ENCODE measurements at regions not wholly inside any gene's neighbourhood (a gene's known extent, or its start where the extent isn't known, plus 50 kb on each side); places are given as distances from the start of the nearest gene placed in this dataset.

DNA sequence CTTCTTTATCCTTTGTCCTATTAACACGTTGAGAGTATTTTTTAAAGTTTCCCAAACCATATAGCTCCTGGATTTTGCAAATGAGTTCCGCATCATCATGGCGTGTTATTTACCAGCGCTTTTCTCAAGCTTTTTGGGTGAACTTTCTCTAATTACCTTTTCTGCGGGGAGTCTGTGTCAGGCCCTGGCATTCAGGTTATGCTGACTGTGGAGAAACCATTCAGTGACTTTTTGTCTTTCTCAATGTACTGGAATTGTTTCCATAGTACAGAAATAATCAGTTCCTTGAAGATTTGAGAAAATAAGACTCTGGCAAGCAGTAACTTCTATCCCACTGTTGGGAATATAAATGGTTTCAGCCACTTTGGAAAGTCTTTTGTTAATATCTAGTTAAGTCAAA lies 115.3 kb downstream of the CDH26 start (continued):
- TF ChIP-seq, protein P1, sequence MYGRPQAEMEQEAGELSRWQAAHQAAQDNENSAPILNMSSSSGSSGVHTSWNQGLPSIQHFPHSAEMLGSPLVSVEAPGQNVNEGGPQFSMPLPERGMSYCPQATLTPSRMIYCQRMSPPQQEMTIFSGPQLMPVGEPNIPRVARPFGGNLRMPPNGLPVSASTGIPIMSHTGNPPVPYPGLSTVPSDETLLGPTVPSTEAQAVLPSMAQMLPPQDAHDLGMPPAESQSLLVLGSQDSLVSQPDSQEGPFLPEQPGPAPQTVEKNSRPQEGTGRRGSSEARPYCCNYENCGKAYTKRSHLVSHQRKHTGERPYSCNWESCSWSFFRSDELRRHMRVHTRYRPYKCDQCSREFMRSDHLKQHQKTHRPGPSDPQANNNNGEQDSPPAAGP (tag by site-specific recombination; IDR thresholded peaks at IDR 0.05): no peak
- TF ChIP-seq, protein P2, sequence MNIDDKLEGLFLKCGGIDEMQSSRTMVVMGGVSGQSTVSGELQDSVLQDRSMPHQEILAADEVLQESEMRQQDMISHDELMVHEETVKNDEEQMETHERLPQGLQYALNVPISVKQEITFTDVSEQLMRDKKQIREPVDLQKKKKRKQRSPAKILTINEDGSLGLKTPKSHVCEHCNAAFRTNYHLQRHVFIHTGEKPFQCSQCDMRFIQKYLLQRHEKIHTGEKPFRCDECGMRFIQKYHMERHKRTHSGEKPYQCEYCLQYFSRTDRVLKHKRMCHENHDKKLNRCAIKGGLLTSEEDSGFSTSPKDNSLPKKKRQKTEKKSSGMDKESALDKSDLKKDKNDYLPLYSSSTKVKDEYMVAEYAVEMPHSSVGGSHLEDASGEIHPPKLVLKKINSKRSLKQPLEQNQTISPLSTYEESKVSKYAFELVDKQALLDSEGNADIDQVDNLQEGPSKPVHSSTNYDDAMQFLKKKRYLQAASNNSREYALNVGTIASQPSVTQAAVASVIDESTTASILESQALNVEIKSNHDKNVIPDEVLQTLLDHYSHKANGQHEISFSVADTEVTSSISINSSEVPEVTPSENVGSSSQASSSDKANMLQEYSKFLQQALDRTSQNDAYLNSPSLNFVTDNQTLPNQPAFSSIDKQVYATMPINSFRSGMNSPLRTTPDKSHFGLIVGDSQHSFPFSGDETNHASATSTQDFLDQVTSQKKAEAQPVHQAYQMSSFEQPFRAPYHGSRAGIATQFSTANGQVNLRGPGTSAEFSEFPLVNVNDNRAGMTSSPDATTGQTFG (tag by site-specific recombination; IDR thresholded peaks at IDR 0.05; ENCODE audit: borderline replicate concordance): no peak
- no peak for TF ChIP-seq ZNF175 (tag by site-specific recombination; IDR thresholded peaks at IDR 0.05)
- TF ChIP-seq ZNF670 (tag by site-specific recombination; IDR thresholded peaks at IDR 0.05; ENCODE audit: low read depth): no peak

DNA sequence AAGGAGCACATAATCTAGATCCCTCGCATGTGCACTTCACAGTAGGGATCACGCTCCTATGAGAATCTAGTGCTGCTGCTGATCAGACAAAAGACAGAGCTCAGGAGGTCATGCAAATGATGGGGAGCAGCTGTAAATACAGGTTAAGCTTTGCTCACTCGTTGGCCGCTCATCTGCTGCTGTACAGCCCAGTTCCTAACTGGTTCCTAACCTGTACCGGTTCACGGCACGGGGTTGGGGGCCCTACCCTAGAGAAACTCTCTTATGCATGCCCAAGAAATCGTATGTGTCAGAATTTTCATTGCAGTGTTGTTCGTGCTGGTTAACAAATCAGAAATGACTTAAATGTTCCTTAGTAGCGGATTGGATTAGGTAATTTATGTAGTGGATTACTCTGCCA lies 116.1 kb downstream of the CDH26 start:
- no peak overlapping the region for H3K27ac ChIP-seq (ENCODE audit: extremely low read depth, low read depth, low read length)
- ChIA-PET POLR2A (no interaction called here), CTCF (interaction anchor here (1.2 kb wide), 1 partner anchor 136 kb away, joined by 3 read pairs; no protein-coding TSS in a partner anchor)
- H3K4me1 ChIP-seq (ENCODE audit: control insufficient read depth, insufficient read depth, low read length): no peaks in the 10 kb centered on the region
- H3K9me3 ChIP-seq (ENCODE audit: control insufficient read depth, insufficient read depth, low read depth, low read length): no peaks in the 10 kb centered on the region; the same call in 1 of the 2 replicates
- no peaks in the 10 kb centered on the region for H3K36me3 ChIP-seq (ENCODE audit: control insufficient read depth in 2 of 2, insufficient read depth in 1 of 2, low read length in 2 of 2)
- no peak for TF ChIP-seq ZBTB7A (tag by site-specific recombination; IDR thresholded peaks at IDR 0.05; ENCODE audit: low read depth)
- TF ChIP-seq ZNF184 (tag by site-specific recombination; IDR thresholded peaks at IDR 0.05): no peak
- TF ChIP-seq ZNF133 (tag by site-specific recombination; IDR thresholded peaks at IDR 0.05): no peak
- no peak for TF ChIP-seq ZSCAN16 (tag by site-specific recombination; IDR thresholded peaks at IDR 0.05)
- no peak for TF ChIP-seq GLIS1 (tag by site-specific recombination; IDR thresholded peaks at IDR 0.05)
- TF ChIP-seq YY2 (tag by site-specific recombination; IDR thresholded peaks at IDR 0.05): no peak
- no peak for TF ChIP-seq ZNF555 (tag by site-specific recombination; conservative IDR thresholded peaks at IDR 0.05)
- no peak for TF ChIP-seq ZNF768 (tag by site-specific recombination; IDR thresholded peaks at IDR 0.05)
- TF ChIP-seq ZFP3 (tag by site-specific recombination; IDR thresholded peaks at IDR 0.05; ENCODE audit: low read depth): no peak
- TF ChIP-seq ZNF324 (tag by site-specific recombination; IDR thresholded peaks at IDR 0.05): no peak
- TF ChIP-seq ZNF658 (tag by site-specific recombination; IDR thresholded peaks at IDR 0.05): no peak
- TF ChIP-seq, protein P1 (tag by site-specific recombination; IDR thresholded peaks at IDR 0.05): no peak
- no peak overlapping the region for H3K4me3 ChIP-seq (ENCODE audit: low read depth, low read length)

DNA sequence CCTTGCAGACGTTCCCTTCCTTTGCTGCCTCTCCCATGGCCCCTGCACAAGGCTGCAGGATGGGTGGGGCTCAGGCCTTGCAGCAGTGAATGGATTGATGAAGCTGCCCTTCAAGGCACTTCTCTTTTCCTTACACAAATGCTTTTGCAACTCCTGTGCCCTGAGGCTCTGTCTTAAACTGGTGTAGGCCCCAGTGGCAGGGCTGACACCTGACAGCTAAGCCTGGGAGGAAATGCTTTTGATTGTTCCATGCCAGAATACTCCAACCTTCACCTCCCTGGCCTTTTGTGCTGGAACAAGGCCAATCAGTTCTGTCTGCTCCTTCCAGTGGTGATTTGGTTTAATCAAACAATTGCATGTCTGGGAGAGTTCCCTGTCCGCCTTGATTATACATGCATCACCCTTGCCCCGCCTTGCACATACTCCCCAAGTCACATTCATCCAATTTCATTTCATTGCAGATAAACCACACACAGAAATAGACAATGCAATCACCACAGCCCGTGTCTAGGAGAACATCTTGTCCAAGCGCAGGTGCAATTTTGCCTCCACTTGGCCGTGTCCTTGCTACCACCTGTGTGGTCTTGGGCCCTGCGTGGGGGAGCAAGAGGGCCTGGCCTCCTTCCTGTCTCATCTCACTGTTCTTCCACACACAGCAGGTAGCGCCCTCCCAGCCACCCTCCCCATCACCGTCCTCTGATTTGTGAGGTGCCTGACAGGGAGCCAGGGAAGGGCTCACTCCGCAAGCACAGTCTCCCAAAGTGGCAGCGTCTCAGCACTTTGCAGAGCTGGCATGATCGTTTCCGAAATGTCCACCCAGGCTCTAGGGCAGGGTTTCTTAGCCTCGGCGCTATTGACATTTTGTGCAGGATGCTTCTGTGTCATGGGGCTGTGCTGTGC lies 120.4 kb downstream of the CDH26 start:
- Histone ChIP-seq H3K27ac (ENCODE audit: extremely low read depth, low read depth, low read length) (no peak overlapping the region), H3K4me1 (ENCODE audit: control insufficient read depth, insufficient read depth, low read length) (no peaks in the 10 kb centered on the region), H3K4me3 (ENCODE audit: low read depth, low read length) (no peak overlapping the region), H3K9me3 (ENCODE audit: control insufficient read depth, insufficient read depth, low read depth, low read length) (no peaks in the 10 kb centered on the region), H3K36me3 (ENCODE audit: control insufficient read depth in 2 of 2, insufficient read depth in 1 of 2, low read length in 2 of 2) (no peaks in the 10 kb centered on the region)
- POLR2A ChIA-PET: no interaction called here
- CTCF ChIA-PET: no interaction called here
- TF ChIP-seq, protein P3, sequence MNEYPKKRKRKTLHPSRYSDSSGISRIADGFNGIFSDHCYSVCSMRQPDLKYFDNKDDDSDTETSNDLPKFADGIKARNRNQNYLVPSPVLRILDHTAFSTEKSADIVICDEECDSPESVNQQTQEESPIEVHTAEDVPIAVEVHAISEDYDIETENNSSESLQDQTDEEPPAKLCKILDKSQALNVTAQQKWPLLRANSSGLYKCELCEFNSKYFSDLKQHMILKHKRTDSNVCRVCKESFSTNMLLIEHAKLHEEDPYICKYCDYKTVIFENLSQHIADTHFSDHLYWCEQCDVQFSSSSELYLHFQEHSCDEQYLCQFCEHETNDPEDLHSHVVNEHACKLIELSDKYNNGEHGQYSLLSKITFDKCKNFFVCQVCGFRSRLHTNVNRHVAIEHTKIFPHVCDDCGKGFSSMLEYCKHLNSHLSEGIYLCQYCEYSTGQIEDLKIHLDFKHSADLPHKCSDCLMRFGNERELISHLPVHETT (tag by site-specific recombination; IDR thresholded peaks at IDR 0.05): no peak
- TF ChIP-seq GLI4 (tag by site-specific recombination; IDR thresholded peaks at IDR 0.05) (no peak), ZNF664 (tag by site-specific recombination; IDR thresholded peaks at IDR 0.05) (no peak), ZSCAN16 (tag by site-specific recombination; IDR thresholded peaks at IDR 0.05) (no peak)
- TF ChIP-seq, protein P4, sequence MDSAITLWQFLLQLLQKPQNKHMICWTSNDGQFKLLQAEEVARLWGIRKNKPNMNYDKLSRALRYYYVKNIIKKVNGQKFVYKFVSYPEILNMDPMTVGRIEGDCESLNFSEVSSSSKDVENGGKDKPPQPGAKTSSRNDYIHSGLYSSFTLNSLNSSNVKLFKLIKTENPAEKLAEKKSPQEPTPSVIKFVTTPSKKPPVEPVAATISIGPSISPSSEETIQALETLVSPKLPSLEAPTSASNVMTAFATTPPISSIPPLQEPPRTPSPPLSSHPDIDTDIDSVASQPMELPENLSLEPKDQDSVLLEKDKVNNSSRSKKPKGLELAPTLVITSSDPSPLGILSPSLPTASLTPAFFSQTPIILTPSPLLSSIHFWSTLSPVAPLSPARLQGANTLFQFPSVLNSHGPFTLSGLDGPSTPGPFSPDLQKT (IDR thresholded peaks at IDR 0.05; ENCODE audit: borderline replicate concordance, low read depth, low read length): no peak
- TF ChIP-seq, protein P5, sequence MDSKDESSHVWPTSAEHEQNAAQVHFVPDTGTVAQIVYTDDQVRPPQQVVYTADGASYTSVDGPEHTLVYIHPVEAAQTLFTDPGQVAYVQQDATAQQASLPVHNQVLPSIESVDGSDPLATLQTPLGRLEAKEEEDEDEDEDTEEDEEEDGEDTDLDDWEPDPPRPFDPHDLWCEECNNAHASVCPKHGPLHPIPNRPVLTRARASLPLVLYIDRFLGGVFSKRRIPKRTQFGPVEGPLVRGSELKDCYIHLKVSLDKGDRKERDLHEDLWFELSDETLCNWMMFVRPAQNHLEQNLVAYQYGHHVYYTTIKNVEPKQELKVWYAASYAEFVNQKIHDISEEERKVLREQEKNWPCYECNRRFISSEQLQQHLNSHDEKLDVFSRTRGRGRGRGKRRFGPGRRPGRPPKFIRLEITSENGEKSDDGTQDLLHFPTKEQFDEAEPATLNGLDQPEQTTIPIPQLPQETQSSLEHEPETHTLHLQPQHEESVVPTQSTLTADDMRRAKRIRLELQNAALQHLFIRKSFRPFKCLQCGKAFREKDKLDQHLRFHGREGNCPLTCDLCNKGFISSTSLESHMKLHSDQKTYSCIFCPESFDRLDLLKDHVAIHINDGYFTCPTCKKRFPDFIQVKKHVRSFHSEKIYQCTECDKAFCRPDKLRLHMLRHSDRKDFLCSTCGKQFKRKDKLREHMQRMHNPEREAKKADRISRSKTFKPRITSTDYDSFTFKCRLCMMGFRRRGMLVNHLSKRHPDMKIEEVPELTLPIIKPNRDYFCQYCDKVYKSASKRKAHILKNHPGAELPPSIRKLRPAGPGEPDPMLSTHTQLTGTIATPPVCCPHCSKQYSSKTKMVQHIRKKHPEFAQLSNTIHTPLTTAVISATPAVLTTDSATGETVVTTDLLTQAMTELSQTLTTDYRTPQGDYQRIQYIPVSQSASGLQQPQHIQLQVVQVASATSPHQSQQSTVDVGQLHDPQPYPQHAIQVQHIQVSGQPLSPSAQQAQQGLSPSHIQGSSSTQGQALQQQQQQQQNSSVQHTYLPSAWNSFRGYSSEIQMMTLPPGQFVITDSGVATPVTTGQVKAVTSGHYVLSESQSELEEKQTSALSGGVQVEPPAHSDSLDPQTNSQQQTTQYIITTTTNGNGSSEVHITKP (tag by site-specific recombination; IDR thresholded peaks at IDR 0.05): no peak

Data from HEK293 (cell line).